Heart right ventricle (tissue), 16 donors: ENCODE measurements at regions not wholly inside any gene's neighbourhood (a gene's known extent, or its start where the extent isn't known, plus 50 kb on each side); places are given as distances from the start of the nearest gene placed in this dataset.
A peak's percentile ranks its signal among the peaks of the same experiment; 100 is the strongest.

Source experiments
- ATAC-seq, 8 donors: fragments of 200-7000 bp; cut with Tn5 transposase; one replicate each; pipeline ENCODE4 v1.9.1; 2020; ENCODE audit warnings: mild to moderate bottlenecking in 8 of 8, moderate library complexity in 8 of 8, moderate number of reproducible peaks in 1 of 8
- DNase-seq, 2 donors: peaks; one replicate each; pipeline ENCODE4 v3.0.0-alpha.2; 2020
- H3K27ac ChIP-seq, 10 donors: fragments of 200-600 bp; sonication (generic) in 2 of 10; one replicate each; pipeline versions ENCODE4 v1.5.0 to v1.8.0; 2020 to 2022; ENCODE audit warnings: mild to moderate bottlenecking in 3 of 10
- H3K27me3 ChIP-seq, 7 donors: fragments of 200-600 bp; one replicate each; pipeline ENCODE4 v1.8.0; 2021 to 2022; ENCODE audit warnings: mild to moderate bottlenecking in 2 of 7
- H3K36me3 ChIP-seq, 9 donors: fragments of 200-600 bp; sonication (generic) in 1 of 9; one replicate each; pipeline versions ENCODE4 v1.5.0 to v1.8.0; 2020 to 2022; ENCODE audit warnings: mild to moderate bottlenecking in 2 of 9
- H3K4me1 ChIP-seq, 9 donors: fragments of 200-600 bp; sonication (generic) in 1 of 9; one replicate each; pipeline versions ENCODE4 v1.5.0 to v1.8.0; 2020 to 2022; ENCODE audit warnings: mild to moderate bottlenecking in 4 of 9
- H3K4me3 ChIP-seq, 10 donors: fragments of 200-600 bp; sonication (generic) in 2 of 10; one replicate each; pipeline versions ENCODE4 v1.5.0 to v1.8.0; 2020 to 2022; ENCODE audit warnings: mild to moderate bottlenecking in 7 of 10, moderate library complexity in 2 of 10
- H3K9me3 ChIP-seq, 11 donors: fragments of 200-600 bp in 10 of 11; sonication (generic) in 2 of 11; one replicate each; pipeline versions ENCODE4 v1.5.0 to v1.8.0; 2013 to 2022; ENCODE audit warnings: mild to moderate bottlenecking in 2 of 11, control low read depth in 1 of 11, moderate library complexity in 1 of 11
- WGBS, 2 donors: extraction: QIAGEN DNeasy Blood & Tissue Kit; methylation state at CpG; one replicate each; pipeline ENCODE4 v1.1.7; 2013; ENCODE audit warnings: inconsistent platforms in 1 of 2; 5-methylcytosine and 5-hydroxymethylcytosine counted together
- intact Hi-C, 10 donors: fragments of 100-400 bp; cut with DNase I; formaldehyde crosslinking; loops; one replicate each; pipeline versions ENCODE4 v1.11.1 to v1.14.2; 2022
- TF ChIP-seq, protein P1 (sequence below), 9 donors: fragments of 200-600 bp; sonication (generic) in 2 of 9; IDR thresholded peaks; one replicate each; pipeline versions ENCODE4 v1.5.0 to v1.8.0; 2021 to 2022; ENCODE audit warnings: antibody characterized with exemption in 9 of 9, mild to moderate bottlenecking in 5 of 9, moderate library complexity in 1 of 9
- donor health status: Arrhythmogenic right ventricular cardiomyopathy.
- donor health status: ischemic (EF 13 %, LVEDD 7.1; RV severe dilation, severe dysfunction).
- donor health status: healthy with polysubstance abuse.
- donor health status: DM: no; HTN: yes; CAD: no.
- donor health status: DM: no; HTN: no; CAD: no.
- donor health status: ischemic (EF 25% LVEDD 6.9; RV normal size, moderate dysfunction).
- donor health status: ischemic (EF 25% LVEDD 5.7; RV mildly dilated, moderate dysfunction).
- donor health status: healthy.
- donor health status: DM: yes; HTN: yes; CAD: no.
- donor health status: Ischemic cardiomyopathy.
- donor health status: ischemic (EF 35%, LVEDD 5.7; RV mildly dilated, moderate dysfunction).
- donor health status: nonischemic (EF 11% LVEDD 7.7; RV severe dilation, severe dysfunction).
- donor health status: DM: yes; HTN: yes; CAD: no.
- donor health status: PGD.
- donor health status: ischemic (EF 29% LVEDD 5.4; RV normal size, mild dysfunction).
- donor health status: nonischemic (EF 23%, LVEDD 6.1; RV moderate dilation, normal function).

DNA sequence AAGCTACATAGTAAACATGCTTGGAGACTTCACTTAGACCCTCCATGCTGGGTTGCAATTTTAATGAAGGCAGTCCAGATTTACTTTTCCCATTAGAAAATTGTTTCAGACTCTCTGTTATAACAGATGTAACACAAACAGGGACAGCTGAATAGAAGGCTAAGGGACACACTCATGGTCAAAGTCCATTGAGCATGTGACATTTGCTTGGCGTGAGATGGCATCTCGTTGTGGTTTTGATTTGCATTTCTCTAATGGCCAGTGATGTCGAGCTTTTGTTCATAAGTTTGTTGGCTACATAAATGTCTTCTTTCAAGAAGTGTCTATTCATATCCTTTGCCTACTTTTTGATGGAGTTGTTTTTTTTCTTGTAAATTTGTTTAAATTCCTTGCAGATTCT, 358.2 kb upstream of the CLNK start:
- no peak for ATAC-seq
- 93 to 95% methylated on average over 3 of the region's 3 CpGs for WGBS, 2 donors

DNA sequence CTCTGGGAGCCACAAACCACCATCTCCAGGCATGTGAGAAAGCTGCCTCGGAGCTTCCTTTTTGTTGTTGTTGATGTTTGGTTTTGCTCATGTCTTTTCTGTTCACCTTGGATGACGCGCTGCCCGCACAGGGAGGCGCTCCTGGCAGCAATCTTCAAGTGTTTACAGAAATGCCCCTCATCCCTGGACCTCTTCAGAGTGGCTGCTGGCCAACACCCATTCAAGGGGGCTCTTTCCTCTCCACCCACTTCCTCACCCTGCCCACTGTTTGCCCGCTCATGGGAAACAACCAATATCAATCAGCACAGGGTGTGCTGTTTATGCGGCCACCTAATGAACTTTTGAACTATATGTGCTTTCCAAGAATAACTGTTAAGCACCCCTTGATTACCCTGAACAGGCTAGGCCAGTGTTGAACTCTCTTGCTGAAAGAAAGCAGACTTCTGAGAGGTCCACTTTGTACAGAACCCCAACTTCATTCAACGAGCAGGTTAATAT, 355.1 kb upstream of the CLNK start:
- Histone ChIP-seq H3K36me3 (no peaks in the 10 kb centered on the region), H3K9me3 (no peaks in the 10 kb centered on the region), H3K4me1 (peaks cover 0 to 5% (median 0%) of the 10 kb centered on the region in 9 donors), H3K4me3 (no peak overlapping the region), H3K27ac (no peak overlapping the region), H3K27me3 (no peaks in the 10 kb centered on the region)
- no peak for DNase-seq
- TF ChIP-seq, protein P1, sequence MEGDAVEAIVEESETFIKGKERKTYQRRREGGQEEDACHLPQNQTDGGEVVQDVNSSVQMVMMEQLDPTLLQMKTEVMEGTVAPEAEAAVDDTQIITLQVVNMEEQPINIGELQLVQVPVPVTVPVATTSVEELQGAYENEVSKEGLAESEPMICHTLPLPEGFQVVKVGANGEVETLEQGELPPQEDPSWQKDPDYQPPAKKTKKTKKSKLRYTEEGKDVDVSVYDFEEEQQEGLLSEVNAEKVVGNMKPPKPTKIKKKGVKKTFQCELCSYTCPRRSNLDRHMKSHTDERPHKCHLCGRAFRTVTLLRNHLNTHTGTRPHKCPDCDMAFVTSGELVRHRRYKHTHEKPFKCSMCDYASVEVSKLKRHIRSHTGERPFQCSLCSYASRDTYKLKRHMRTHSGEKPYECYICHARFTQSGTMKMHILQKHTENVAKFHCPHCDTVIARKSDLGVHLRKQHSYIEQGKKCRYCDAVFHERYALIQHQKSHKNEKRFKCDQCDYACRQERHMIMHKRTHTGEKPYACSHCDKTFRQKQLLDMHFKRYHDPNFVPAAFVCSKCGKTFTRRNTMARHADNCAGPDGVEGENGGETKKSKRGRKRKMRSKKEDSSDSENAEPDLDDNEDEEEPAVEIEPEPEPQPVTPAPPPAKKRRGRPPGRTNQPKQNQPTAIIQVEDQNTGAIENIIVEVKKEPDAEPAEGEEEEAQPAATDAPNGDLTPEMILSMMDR (IDR thresholded peaks at IDR 0.05) = no peak
- no peak for ATAC-seq
- 72% methylated on average over 8 of the region's 8 CpGs for WGBS, 2 donors
- intact Hi-C loops = no loop called here

More for the DNA sequence above, 358.2 kb upstream of the CLNK start:
- H3K27ac ChIP-seq = no peak overlapping the region
- DNase-seq = no peak
- TF ChIP-seq, protein P1 (IDR thresholded peaks at IDR 0.05) = no peak
- peaks cover 0 to 5% (median 0%) of the 10 kb centered on the region in 9 donors for H3K4me1 ChIP-seq
- no peak overlapping the region for H3K4me3 ChIP-seq
- H3K27me3 ChIP-seq = no peaks in the 10 kb centered on the region
- intact Hi-C loops = no loop called here
- H3K9me3 ChIP-seq = peaks cover 0 to 15% (median 0%) of the 10 kb centered on the region in 11 donors
- no peaks in the 10 kb centered on the region for H3K36me3 ChIP-seq

DNA sequence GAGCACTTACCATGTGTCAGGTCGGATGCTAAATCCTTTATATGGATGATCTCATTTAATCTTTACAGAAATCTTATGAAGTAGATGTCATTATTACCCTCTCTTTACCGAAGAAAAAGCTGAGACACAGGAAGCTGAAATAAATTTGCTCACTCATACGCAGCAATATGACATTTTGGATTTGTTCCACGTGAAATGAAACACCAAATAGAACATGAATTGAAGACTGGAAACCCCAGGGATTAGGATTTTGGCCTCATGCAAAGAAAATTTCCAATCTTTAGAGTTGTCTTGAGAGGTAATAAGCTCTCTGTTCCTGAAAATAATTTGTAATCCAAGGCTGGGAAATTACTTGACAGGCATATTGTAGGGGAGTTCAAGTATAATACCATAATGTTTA, 354.4 kb upstream of the CLNK start:
- no peaks in the 10 kb centered on the region for H3K36me3 ChIP-seq
- peaks cover 0 to 5% (median 0%) of the 10 kb centered on the region in 9 donors for H3K4me1 ChIP-seq
- H3K27ac ChIP-seq = no peak overlapping the region
- H3K4me3 ChIP-seq = no peak overlapping the region
- intact Hi-C loops = no loop called here
- ATAC-seq = no peak
- H3K27me3 ChIP-seq = no peaks in the 10 kb centered on the region
- TF ChIP-seq, protein P1 (IDR thresholded peaks at IDR 0.05) = no peak
- no peak for DNase-seq
- WGBS, 2 donors = 56 to 60% methylated on average over 4 of the region's 4 CpGs
- H3K9me3 ChIP-seq = no peaks in the 10 kb centered on the region

DNA sequence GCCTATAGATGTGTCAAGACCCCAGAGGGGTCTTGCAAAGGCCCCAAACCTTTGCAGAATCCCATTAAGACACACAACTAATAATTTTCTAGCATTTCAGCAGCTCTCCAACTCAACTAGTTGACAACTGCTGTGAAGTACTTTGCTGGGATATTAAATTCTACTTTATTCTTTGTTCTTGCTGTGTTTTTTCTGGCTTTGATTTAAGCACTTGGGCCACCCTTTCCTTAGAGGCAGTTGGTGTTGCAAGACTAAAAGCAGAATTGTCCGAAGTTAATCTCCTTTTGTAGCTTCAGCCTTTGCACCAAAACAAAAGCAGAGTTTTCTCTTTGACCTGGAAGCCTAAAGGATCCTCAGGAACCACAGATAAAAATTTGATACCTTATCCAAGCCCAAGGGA, 353.1 kb upstream of the CLNK start:
- peaks cover 0 to 5% (median 0%) of the 10 kb centered on the region in 9 donors for H3K4me1 ChIP-seq
- no peaks in the 10 kb centered on the region for H3K9me3 ChIP-seq
- TF ChIP-seq, protein P1 (IDR thresholded peaks at IDR 0.05) = no peak
- no peaks in the 10 kb centered on the region for H3K27me3 ChIP-seq
- ATAC-seq (peak in 1 of 8 donors; percentile 63), DNase-seq (no peak)
- H3K4me3 ChIP-seq = no peak overlapping the region
- intact Hi-C loops = no loop called here
- H3K27ac ChIP-seq = no peak overlapping the region
- no peaks in the 10 kb centered on the region for H3K36me3 ChIP-seq
- WGBS, 2 donors = 56 to 86% methylated on average over 1 of the region's 1 CpG
